ENCODE measurements at regions not wholly inside any gene's neighbourhood (a gene's known extent, or its start where the extent isn't known, plus 50 kb on each side); places are given as distances from the start of the nearest gene placed in this dataset.

DNA sequence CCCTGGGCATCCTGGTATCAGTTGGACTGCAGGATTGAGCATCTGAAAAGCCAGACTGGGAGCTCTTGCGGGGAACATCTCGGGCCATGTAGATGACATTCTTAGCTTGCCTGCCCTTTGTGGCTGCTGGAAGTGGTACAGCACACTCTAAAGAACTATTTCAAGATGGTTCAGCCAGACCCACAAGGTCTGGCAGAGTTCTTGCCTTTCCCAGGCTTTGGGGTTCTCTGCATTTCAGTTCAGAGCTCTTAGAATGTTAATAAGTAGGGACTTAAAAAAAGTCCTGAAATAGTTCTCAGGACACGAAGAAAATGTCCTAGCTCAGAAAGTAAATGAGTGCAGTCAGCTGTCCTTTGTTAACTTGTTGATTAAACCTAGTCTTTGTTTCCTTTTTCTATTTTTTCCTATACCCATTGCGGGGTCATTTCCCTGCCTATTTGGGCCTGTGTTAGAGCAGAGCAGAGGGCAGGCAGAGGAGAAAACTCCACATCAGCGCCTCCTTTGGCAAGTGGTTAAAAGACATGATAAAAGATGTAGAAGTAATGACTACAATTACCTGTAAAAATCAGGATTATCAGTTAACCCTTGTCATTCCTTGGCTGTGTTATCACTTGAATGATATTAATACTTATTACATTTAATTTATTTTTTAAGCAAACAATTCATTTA is 291.5 kb downstream of the ZSWIM6 start:
- intact Hi-C loops (cut with DNase I), result loop anchor here in 1 of 4 donors (10.0 kb wide), 1 partner anchor 289 kb away; the partner anchor contains the start of gene ZSWIM6
- ATAC-seq (no peak), DNase-seq (no peak)
- Histone ChIP-seq H3K27ac (ENCODE audit: low read length) (no peak overlapping the region), H3K4me3 (ENCODE audit: low read length) (no peak overlapping the region), H3K9me3 (ENCODE audit: control insufficient read depth, low read length) (no peaks in the 10 kb centered on the region), H3K27me3 (ENCODE audit: control insufficient read depth, insufficient read depth) (no peaks in the 10 kb centered on the region), H3K4me1 (ENCODE audit: control insufficient read depth, insufficient read depth, low read length) (peaks cover 12% of the 10 kb centered on the region)
- 83% methylated on average over 5 of the region's 5 CpGs for WGBS

GRCh38 chr5:61624553-61625136 is 292.6 kb downstream of the ZSWIM6 start:
- ATAC-seq, result no peak
- no peaks in the 10 kb centered on the region for H3K9me3 ChIP-seq (ENCODE audit: control insufficient read depth, low read length)
- H3K4me3 ChIP-seq (ENCODE audit: low read length), result peak overlapping the region; percentile 69
- peak overlapping the region; percentile 30 for H3K27ac ChIP-seq (ENCODE audit: low read length)
- H3K27me3 ChIP-seq (ENCODE audit: control insufficient read depth, insufficient read depth), result no peaks in the 10 kb centered on the region
- DNase-seq, result no peak
- intact Hi-C loops (cut with DNase I), result loop anchor here in 1 of 4 donors (10.0 kb wide), 1 partner anchor 290 kb away; the partner anchor contains the start of gene ZSWIM6
- WGBS, result 72% methylated on average over 3 of the region's 3 CpGs
- H3K4me1 ChIP-seq (ENCODE audit: control insufficient read depth, insufficient read depth, low read length), result peaks cover 8% of the 10 kb centered on the region

GRCh38 chr5:61625137-61625561 is 293.1 kb downstream of the ZSWIM6 start:
- Histone ChIP-seq H3K27me3 (ENCODE audit: control insufficient read depth, insufficient read depth) (no peaks in the 10 kb centered on the region), H3K27ac (ENCODE audit: low read length) (peak overlapping the region; percentile 30), H3K4me3 (ENCODE audit: low read length) (peak overlapping the region; percentile 69), H3K4me1 (ENCODE audit: control insufficient read depth, insufficient read depth, low read length) (peaks cover 4% of the 10 kb centered on the region), H3K9me3 (ENCODE audit: control insufficient read depth, low read length) (no peaks in the 10 kb centered on the region)
- DNase-seq (no peak), ATAC-seq (no peak)
- 44% methylated on average over 11 of the region's 11 CpGs for WGBS
- intact Hi-C loops (cut with DNase I), result loop anchor here in 1 of 4 donors (10.0 kb wide), 1 partner anchor 290 kb away; the partner anchor contains the start of gene ZSWIM6

GRCh38 chr5:61625681-61626621 is 293.9 kb downstream of the ZSWIM6 start:
- Histone ChIP-seq H3K27ac (ENCODE audit: low read length) (peak overlapping the region; percentile 68), H3K27me3 (ENCODE audit: control insufficient read depth, insufficient read depth) (no peaks in the 10 kb centered on the region), H3K4me3 (ENCODE audit: low read length) (peak overlapping the region; percentile 69), H3K9me3 (ENCODE audit: control insufficient read depth, low read length) (no peaks in the 10 kb centered on the region), H3K4me1 (ENCODE audit: control insufficient read depth, insufficient read depth, low read length) (peaks cover 3% of the 10 kb centered on the region)
- WGBS, result 7% methylated on average over 76 of the region's 76 CpGs
- ATAC-seq, result peak; percentile 96
- DNase-seq, result peak; percentile 81 to 93 (median 91)
- intact Hi-C loops (cut with DNase I), result loop anchor here in 1 of 4 donors (10.0 kb wide), 1 partner anchor 291 kb away; the partner anchor contains the start of gene ZSWIM6

- Histone ChIP-seq H3K27ac (ENCODE audit: low read length) (peak overlapping the region; percentile 68), H3K4me1 (ENCODE audit: control insufficient read depth, insufficient read depth, low read length) (peaks cover 3% of the 10 kb centered on the region), H3K27me3 (ENCODE audit: control insufficient read depth, insufficient read depth) (no peaks in the 10 kb centered on the region), H3K4me3 (ENCODE audit: low read length) (peak overlapping the region; percentile 69), H3K9me3 (ENCODE audit: control insufficient read depth, low read length) (no peaks in the 10 kb centered on the region)
- intact Hi-C loops (cut with DNase I), result loop anchor here in 1 of 4 donors (10.0 kb wide), 1 partner anchor 292 kb away; the partner anchor contains the start of gene ZSWIM6
- DNase-seq (peak in 1 of 3 donors; percentile 57), ATAC-seq (peak; percentile 15 to 72)
- 50% methylated on average over 10 of the region's 10 CpGs for WGBS
Measured at GRCh38 chr5:61626639-61627282, 294.7 kb downstream of the ZSWIM6 start.

- DNase-seq, result no peak
Measured at GRCh38 chr5:61627531-61627930, 295.5 kb downstream of the ZSWIM6 start.

DNA sequence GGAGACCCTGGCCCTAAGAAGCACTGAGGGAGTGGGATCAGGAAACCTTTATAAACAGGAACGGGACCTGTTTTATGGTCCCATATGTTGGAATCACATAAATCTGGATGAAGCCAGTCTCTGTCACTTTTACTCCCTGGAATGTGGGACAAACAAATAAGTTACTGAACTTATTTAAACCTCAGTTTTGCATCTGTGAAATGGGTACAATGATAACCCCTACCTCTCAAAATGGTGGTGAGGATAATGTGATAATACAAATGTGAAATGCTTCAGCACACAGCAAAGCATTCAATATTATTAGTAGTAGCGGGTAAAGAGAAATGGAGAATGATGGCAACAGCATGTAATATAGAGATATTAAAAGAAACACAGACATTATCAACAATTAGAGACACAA is 298.9 kb downstream of the ZSWIM6 start:
- no peaks in the 10 kb centered on the region for H3K27me3 ChIP-seq (ENCODE audit: control insufficient read depth, insufficient read depth)
- no peaks in the 10 kb centered on the region for H3K9me3 ChIP-seq (ENCODE audit: control insufficient read depth, low read length)
- 90% methylated on average over 2 of the region's 2 CpGs for WGBS
- intact Hi-C loops (cut with DNase I), result no loop called here
- no peak overlapping the region for H3K4me3 ChIP-seq (ENCODE audit: low read length)
- no peak overlapping the region for H3K27ac ChIP-seq (ENCODE audit: low read length)
- no peak for DNase-seq
- ATAC-seq, result no peak
- peaks cover 8% of the 10 kb centered on the region for H3K4me1 ChIP-seq (ENCODE audit: control insufficient read depth, insufficient read depth, low read length)

More at GRCh38 chr5:61627531-61627930, 295.5 kb downstream of the ZSWIM6 start:
- Histone ChIP-seq H3K9me3 (ENCODE audit: control insufficient read depth, low read length) (no peaks in the 10 kb centered on the region), H3K27ac (ENCODE audit: low read length) (no peak overlapping the region), H3K4me3 (ENCODE audit: low read length) (no peak overlapping the region), H3K4me1 (ENCODE audit: control insufficient read depth, insufficient read depth, low read length) (peaks cover 8% of the 10 kb centered on the region), H3K27me3 (ENCODE audit: control insufficient read depth, insufficient read depth) (no peaks in the 10 kb centered on the region)
- ATAC-seq, result no peak
- intact Hi-C loops (cut with DNase I), result loop anchor here in 1 of 4 donors (10.0 kb wide), 1 partner anchor 293 kb away; the partner anchor contains the start of gene ZSWIM6
- WGBS, result 71% methylated on average over 2 of the region's 2 CpGs

DNA sequence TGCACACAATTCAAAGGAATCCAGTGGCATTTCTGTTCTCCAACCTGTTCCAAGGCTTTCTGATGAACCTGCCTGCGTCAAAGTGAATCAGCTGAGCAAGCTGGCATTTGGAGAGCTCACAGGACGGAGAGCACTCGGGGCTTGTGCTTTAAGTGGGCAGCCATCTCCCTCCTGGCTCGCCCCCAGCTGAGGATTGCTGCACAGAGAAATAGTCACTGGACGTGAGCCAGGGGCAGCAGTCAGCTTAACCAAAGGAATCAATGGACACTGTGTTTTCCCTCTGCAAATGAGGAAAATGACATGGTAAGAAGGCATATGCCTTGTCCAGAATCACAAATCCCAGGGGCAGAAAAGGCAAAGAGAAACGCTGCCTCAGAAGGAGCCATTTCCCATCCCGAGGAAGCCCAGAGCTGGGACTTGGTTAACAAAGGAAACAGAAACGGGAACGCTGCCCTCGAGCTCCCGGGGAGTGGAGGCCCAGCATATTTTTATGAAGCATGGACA is 299.4 kb downstream of the ZSWIM6 start:
- H3K27me3 ChIP-seq (ENCODE audit: control insufficient read depth, insufficient read depth), result no peaks in the 10 kb centered on the region
- peak; percentile 85 to 89 for ATAC-seq
- peak; percentile 82 to 90 (median 84) for DNase-seq
- H3K27ac ChIP-seq (ENCODE audit: low read length), result peak overlapping the region; percentile 69
- H3K4me1 ChIP-seq (ENCODE audit: control insufficient read depth, insufficient read depth, low read length), result peaks cover 8% of the 10 kb centered on the region
- H3K4me3 ChIP-seq (ENCODE audit: low read length), result no peak overlapping the region
- intact Hi-C loops (cut with DNase I), result no loop called here
- 13% methylated on average over 11 of the region's 11 CpGs for WGBS
- H3K9me3 ChIP-seq (ENCODE audit: control insufficient read depth, low read length), result no peaks in the 10 kb centered on the region

- peak; percentile 40 to 53 for ATAC-seq
- H3K27me3 ChIP-seq (ENCODE audit: control insufficient read depth, insufficient read depth), result no peaks in the 10 kb centered on the region
- 64% methylated on average over 2 of the region's 2 CpGs for WGBS
- H3K27ac ChIP-seq (ENCODE audit: low read length), result peak overlapping the region; percentile 69
- H3K4me3 ChIP-seq (ENCODE audit: low read length), result no peak overlapping the region
- DNase-seq, result no peak
- intact Hi-C loops (cut with DNase I), result no loop called here
- no peaks in the 10 kb centered on the region for H3K9me3 ChIP-seq (ENCODE audit: control insufficient read depth, low read length)
- peaks cover 8% of the 10 kb centered on the region for H3K4me1 ChIP-seq (ENCODE audit: control insufficient read depth, insufficient read depth, low read length)
Measured at GRCh38 chr5:61632064-61632463, 300.0 kb downstream of the ZSWIM6 start.

- Histone ChIP-seq H3K4me3 (ENCODE audit: low read length) (no peak overlapping the region), H3K27ac (ENCODE audit: low read length) (no peak overlapping the region), H3K27me3 (ENCODE audit: control insufficient read depth, insufficient read depth) (no peaks in the 10 kb centered on the region), H3K4me1 (ENCODE audit: control insufficient read depth, insufficient read depth, low read length) (peaks cover 12% of the 10 kb centered on the region), H3K9me3 (ENCODE audit: control insufficient read depth, low read length) (no peaks in the 10 kb centered on the region)
- intact Hi-C loops (cut with DNase I), result no loop called here
- 81% methylated on average over 3 of the region's 3 CpGs for WGBS
- ATAC-seq, result no peak
- DNase-seq, result no peak
Measured at GRCh38 chr5:61635271-61635670, 303.2 kb downstream of the ZSWIM6 start.

Data from right cardiac atrium (tissue), 5 donors.